T1000 (cell line): ENCODE measurements at regions not wholly inside any gene's neighbourhood (a gene's known extent, or its start where the extent isn't known, plus 50 kb on each side); places are given as distances from the start of the nearest gene placed in this dataset.
"Not testable (repeated sequence)": the region's sequence is repeated elsewhere in the genome, so short reads cannot be mapped to it uniquely, and the experiment has no call there.

Experiments used
- DNase-seq: peaks from one replicate; lab custom pipeline; 2025; ENCODE audit warnings: mixed read lengths; lab: John Stamatoyannopoulos, UW

DNA sequence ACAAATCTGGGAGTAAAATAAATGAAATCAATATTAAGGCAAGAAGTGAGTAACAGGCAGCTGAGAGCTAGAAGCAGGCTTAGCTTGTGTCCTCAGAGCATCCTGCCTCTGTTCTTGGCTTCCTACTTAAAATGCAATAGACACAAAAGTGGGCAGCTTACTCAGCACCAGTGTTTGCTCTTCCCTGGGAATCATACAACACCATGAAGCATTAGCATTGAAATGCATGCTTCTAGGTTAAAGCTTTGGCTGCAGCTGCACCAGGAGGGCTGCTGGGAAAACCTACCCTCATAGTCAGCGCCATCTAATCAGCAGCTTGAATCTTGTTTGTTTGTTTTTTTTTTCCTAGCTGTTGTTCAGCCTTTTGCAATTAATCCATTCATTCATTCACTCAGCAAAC, 104.2 kb upstream of the VWC2 start:
- DNase-seq: no peak

- no peak for DNase-seq
Observed at GRCh38 chr7:49669692-49670260, 103.7 kb upstream of the VWC2 start.

GRCh38 chr7:49670991-49671390, 102.4 kb upstream of the VWC2 start:
- DNase-seq: no peak

- DNase-seq: no peak
Observed at GRCh38 chr7:49692516-49692915, 80.9 kb upstream of the VWC2 start.

GRCh38 chr7:49695971-49696370, 77.5 kb upstream of the VWC2 start:
- DNase-seq: no peak

- DNase-seq: no peak
Observed at GRCh38 chr7:49700841-49701240, 72.6 kb upstream of the VWC2 start.

- DNase-seq: no peak
Observed at GRCh38 chr7:49702099-49702498, 71.3 kb upstream of the VWC2 start.

GRCh38 chr7:49703337-49703736, 70.1 kb upstream of the VWC2 start:
- DNase-seq: no peak

- no peak for DNase-seq
Observed at GRCh38 chr7:49703881-49704280, 69.6 kb upstream of the VWC2 start.

GRCh38 chr7:49706106-49706505, 67.3 kb upstream of the VWC2 start:
- no peak for DNase-seq

DNA sequence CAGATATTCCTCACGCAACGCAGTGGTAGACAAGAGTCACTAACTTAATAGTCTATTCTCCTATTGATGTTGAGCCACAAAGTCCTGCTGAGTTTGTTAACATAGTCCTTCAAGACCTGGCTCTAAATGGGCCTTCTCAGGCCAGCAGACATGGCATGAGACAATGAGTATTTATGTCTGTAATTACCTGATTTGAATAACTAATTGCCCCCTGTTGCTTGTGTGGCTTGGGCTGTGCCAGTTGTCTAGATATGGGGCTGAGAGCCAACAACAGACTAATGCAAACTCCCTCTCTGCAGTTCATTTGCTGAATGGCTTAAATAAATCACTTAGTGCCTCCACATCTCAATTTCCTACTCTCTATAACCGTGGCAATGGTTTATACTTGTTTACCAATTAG, 65.5 kb upstream of the VWC2 start:
- no peak for DNase-seq

DNA sequence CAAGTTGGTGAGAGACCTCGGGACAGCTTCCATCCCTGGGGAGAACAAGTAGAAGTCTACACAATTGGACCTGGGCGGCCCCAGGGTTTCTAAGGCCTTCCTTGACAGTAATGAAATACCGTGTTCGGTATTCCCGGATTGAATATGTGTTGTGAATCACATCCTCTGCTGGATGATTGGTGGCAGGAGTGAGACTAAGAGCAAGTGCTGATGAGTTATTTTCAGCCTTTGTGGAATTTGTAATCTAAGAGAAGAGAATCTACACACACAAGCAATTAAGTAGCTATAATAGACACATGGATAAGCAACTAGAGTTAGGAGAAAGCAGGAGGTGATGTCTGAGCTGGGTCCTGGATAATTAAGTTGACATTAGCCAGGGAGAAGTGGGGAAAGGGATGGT, 64.8 kb upstream of the VWC2 start:
- DNase-seq: no peak

DNA sequence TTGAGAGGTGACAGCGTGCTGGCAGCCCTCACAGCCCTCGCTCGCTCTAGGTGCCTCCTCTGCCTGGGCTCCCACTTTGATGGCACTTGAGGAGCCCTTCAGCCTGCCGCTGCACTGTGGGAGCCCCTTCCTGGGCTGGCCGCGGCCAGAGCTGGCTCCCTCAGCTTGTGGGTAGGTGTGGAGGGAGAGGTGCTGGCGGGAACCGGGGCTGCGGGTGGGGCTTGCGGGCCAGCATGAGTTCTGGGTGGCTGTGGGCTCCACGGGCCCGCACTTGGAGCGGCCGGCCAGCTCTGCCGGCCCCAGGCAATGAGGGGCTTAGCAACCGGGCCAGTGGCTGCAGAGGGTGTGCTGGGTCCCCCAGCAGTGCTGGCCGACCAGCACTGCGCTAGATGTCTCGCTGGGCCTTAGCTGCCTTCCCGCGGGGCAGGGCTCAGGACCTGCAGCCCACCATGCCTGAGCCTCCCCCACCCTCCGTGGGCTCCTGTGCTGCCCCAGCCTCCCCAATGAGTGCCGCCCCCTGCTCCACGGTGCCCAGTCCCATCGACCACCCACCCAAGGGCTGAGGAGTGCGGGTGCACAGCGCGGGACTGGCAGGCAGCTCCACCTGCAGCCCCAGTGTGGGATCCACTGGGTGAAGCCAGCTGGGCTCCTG, 62.2 kb upstream of the VWC2 start:
- DNase-seq: not testable (repeated sequence)

DNA sequence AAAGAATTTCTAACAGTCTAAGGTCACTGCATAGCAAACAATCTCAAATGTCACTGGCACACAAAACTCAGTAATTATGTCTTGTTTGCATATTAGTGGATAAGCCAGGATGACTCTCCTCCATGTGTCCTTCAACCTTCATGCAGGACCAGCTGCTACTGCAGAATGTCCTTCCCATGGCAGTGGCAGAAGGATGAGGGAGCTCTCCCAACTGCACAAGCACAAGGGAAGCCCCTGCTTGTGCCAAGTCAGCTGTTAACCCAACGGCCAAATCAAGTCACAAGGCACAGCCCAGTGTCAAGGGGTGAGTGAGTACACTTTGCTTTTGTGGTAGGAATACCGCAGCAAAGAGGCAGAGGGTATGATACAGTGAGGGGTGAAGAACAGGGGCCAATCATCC, 59.3 kb upstream of the VWC2 start:
- DNase-seq: no peak

DNA sequence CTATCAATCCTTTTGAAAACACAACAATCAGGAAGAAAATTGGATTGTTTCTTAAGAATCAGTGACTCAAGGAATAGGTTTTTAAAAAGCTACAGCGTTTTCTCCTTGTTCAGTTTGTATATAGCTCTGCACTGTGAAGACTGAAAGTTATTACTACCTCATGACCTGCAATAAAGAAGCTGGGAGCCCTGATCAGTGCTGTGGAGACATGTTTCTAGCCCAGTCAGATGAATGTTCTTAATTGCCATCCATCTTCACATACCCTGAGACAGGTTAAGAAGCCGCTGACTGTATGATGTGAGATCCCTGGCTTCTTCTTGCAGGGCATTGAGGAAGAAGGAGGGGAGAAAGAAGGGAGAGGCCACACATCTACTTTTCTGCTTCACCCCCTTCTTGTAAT, 58.0 kb upstream of the VWC2 start:
- no peak for DNase-seq

GRCh38 chr7:49717547-49717946, 55.9 kb upstream of the VWC2 start:
- DNase-seq: no peak

- DNase-seq: peak; percentile 6
Observed at GRCh38 chr7:49718760-49719159, 54.7 kb upstream of the VWC2 start.

GRCh38 chr7:49721441-49721840, 52.0 kb upstream of the VWC2 start:
- DNase-seq: no peak
